BLaER1 treated with 17β-estradiol and CSF1 and Interleukin-3, amounts not matched to agents 10 nM and 100 nM (cell line): ENCODE measurements at regions not wholly inside any gene's neighbourhood (a gene's known extent, or its start where the extent isn't known, plus 50 kb on each side); places are given as distances from the start of the nearest gene placed in this dataset.

ENCODE experiments used
- H3K27ac ChIP-seq, 11 experiments: shearing (Covaris generic); formaldehyde crosslinking; 2 replicates each; pipeline ENCODE4 v1.8.1; 2022
- H3K27me3 ChIP-seq, 11 experiments: shearing (Covaris generic); formaldehyde crosslinking; 2 replicates each; pipeline ENCODE4 v1.8.1; 2022
- H3K36me3 ChIP-seq, 11 experiments: shearing (Covaris generic); formaldehyde crosslinking; 2 replicates each; pipeline ENCODE4 v1.8.1; 2022
- H3K4me1 ChIP-seq, 10 experiments: shearing (Covaris generic); formaldehyde crosslinking; 2 replicates each; pipeline ENCODE4 v1.8.1; 2022
- H3K4me2 ChIP-seq, 11 experiments: shearing (Covaris generic); formaldehyde crosslinking; 2 replicates each; pipeline ENCODE4 v1.8.1; 2022
- H3K4me3 ChIP-seq, 10 experiments: shearing (Covaris generic); formaldehyde crosslinking; 2 replicates each; pipeline ENCODE4 v1.8.1; 2022
- H3K9ac ChIP-seq, 11 experiments: shearing (Covaris generic); formaldehyde crosslinking; 2 replicates each; pipeline ENCODE4 v1.8.1; 2022
- H3K9me3 ChIP-seq, 11 experiments: shearing (Covaris generic); formaldehyde crosslinking; replicated peaks in 1 of 11; 2 replicates each; pipeline ENCODE4 v1.8.1; 2022
- H4K20me1 ChIP-seq, 11 experiments: shearing (Covaris generic); formaldehyde crosslinking; 2 replicates each; pipeline ENCODE4 v1.8.1; 2022
- Cebpa-rat ChIP-seq, 11 experiments: shearing (Covaris generic); IDR thresholded peaks; 2 replicates each; pipeline ENCODE4 v1.8.1; 2022

GRCh38 chr3:104831071-104831470 lies 535.6 kb upstream of the ALCAM start:
- Histone ChIP-seq H4K20me1 (no peaks in the 10 kb centered on the region), H3K36me3 (no peaks in the 10 kb centered on the region), H3K9me3 (no peaks in the 10 kb centered on the region), H3K27ac (no peak overlapping the region), H3K4me3 (no peak overlapping the region), H3K9ac (no peak overlapping the region), H3K27me3 (no peaks in the 10 kb centered on the region), H3K4me2 (no peak overlapping the region), H3K4me1 (no peaks in the 10 kb centered on the region)
- no peak for TF ChIP-seq Cebpa-rat (IDR thresholded peaks at IDR 0.05)

GRCh38 chr3:104832530-104832929 lies 534.2 kb upstream of the ALCAM start:
- no peak for TF ChIP-seq Cebpa-rat (IDR thresholded peaks at IDR 0.05)
- no peak overlapping the region for H3K4me2 ChIP-seq
- H3K27ac ChIP-seq = no peak overlapping the region
- H3K4me1 ChIP-seq = no peaks in the 10 kb centered on the region
- H3K4me3 ChIP-seq = no peak overlapping the region
- no peaks in the 10 kb centered on the region for H4K20me1 ChIP-seq
- no peaks in the 10 kb centered on the region for H3K36me3 ChIP-seq
- no peaks in the 10 kb centered on the region for H3K9me3 ChIP-seq
- no peak overlapping the region for H3K9ac ChIP-seq
- no peaks in the 10 kb centered on the region for H3K27me3 ChIP-seq

- H3K36me3 ChIP-seq = no peaks in the 10 kb centered on the region
- H3K27me3 ChIP-seq = no peaks in the 10 kb centered on the region
- TF ChIP-seq Cebpa-rat (IDR thresholded peaks at IDR 0.05) = no peak
- no peak overlapping the region for H3K4me3 ChIP-seq
- H3K4me1 ChIP-seq = no peaks in the 10 kb centered on the region
- H3K27ac ChIP-seq = no peak overlapping the region
- no peaks in the 10 kb centered on the region for H4K20me1 ChIP-seq
- no peak overlapping the region for H3K4me2 ChIP-seq
- H3K9me3 ChIP-seq = no peaks in the 10 kb centered on the region
- no peak overlapping the region for H3K9ac ChIP-seq
These were observed 531.3 kb upstream of the ALCAM start for GRCh38 chr3:104835376-104835775.

GRCh38 chr3:104846270-104846669 lies 520.4 kb upstream of the ALCAM start:
- Histone ChIP-seq H3K4me2 (no peak overlapping the region), H3K9me3 (peaks cover 10 to 16% (median 14%) of the 10 kb centered on the region in 11 experiments), H3K27me3 (no peaks in the 10 kb centered on the region), H3K9ac (no peak overlapping the region), H3K4me3 (no peak overlapping the region), H4K20me1 (no peaks in the 10 kb centered on the region), H3K27ac (no peak overlapping the region), H3K36me3 (no peaks in the 10 kb centered on the region), H3K4me1 (no peaks in the 10 kb centered on the region)
- no peak for TF ChIP-seq Cebpa-rat (IDR thresholded peaks at IDR 0.05)

GRCh38 chr3:104849070-104849469 lies 517.6 kb upstream of the ALCAM start:
- H3K9me3 ChIP-seq = peaks cover 10 to 16% (median 14%) of the 10 kb centered on the region in 11 experiments
- peak; percentile 62 to 95 (median 81); a peak in 20 of 22 replicates for TF ChIP-seq Cebpa-rat (IDR thresholded peaks at IDR 0.05)
- no peaks in the 10 kb centered on the region for H3K36me3 ChIP-seq
- H3K9ac ChIP-seq = no peak overlapping the region
- no peak overlapping the region for H3K4me2 ChIP-seq
- H3K27ac ChIP-seq = no peak overlapping the region
- no peaks in the 10 kb centered on the region for H4K20me1 ChIP-seq
- no peaks in the 10 kb centered on the region for H3K27me3 ChIP-seq
- no peak overlapping the region for H3K4me3 ChIP-seq
- H3K4me1 ChIP-seq = no peaks in the 10 kb centered on the region

- Histone ChIP-seq H3K9ac (no peak overlapping the region), H3K9me3 (no peaks in the 10 kb centered on the region), H3K36me3 (no peaks in the 10 kb centered on the region), H3K27ac (no peak overlapping the region), H3K4me3 (no peak overlapping the region), H3K4me1 (no peaks in the 10 kb centered on the region), H4K20me1 (no peaks in the 10 kb centered on the region), H3K4me2 (no peak overlapping the region), H3K27me3 (no peaks in the 10 kb centered on the region)
- TF ChIP-seq Cebpa-rat (IDR thresholded peaks at IDR 0.05) = no peak
These were observed 512.2 kb upstream of the ALCAM start for GRCh38 chr3:104854468-104854867.

GRCh38 chr3:104855702-104856101 lies 511.0 kb upstream of the ALCAM start:
- H3K27ac ChIP-seq = no peak overlapping the region
- H3K4me3 ChIP-seq = no peak overlapping the region
- no peaks in the 10 kb centered on the region for H3K4me1 ChIP-seq
- H3K9ac ChIP-seq = no peak overlapping the region
- H3K36me3 ChIP-seq = no peaks in the 10 kb centered on the region
- H4K20me1 ChIP-seq = no peaks in the 10 kb centered on the region
- TF ChIP-seq Cebpa-rat (IDR thresholded peaks at IDR 0.05) = no peak
- no peak overlapping the region for H3K4me2 ChIP-seq
- H3K9me3 ChIP-seq = no peaks in the 10 kb centered on the region
- H3K27me3 ChIP-seq = no peaks in the 10 kb centered on the region

- no peak for TF ChIP-seq Cebpa-rat (IDR thresholded peaks at IDR 0.05)
- Histone ChIP-seq H3K27me3 (no peaks in the 10 kb centered on the region), H3K4me3 (no peak overlapping the region), H3K36me3 (no peaks in the 10 kb centered on the region), H3K9ac (no peak overlapping the region), H4K20me1 (no peaks in the 10 kb centered on the region), H3K27ac (no peak overlapping the region), H3K4me1 (no peaks in the 10 kb centered on the region), H3K4me2 (no peak overlapping the region), H3K9me3 (no peaks in the 10 kb centered on the region)
These were observed 510.0 kb upstream of the ALCAM start for GRCh38 chr3:104856741-104857140.

GRCh38 chr3:104868291-104868690 lies 498.4 kb upstream of the ALCAM start:
- Histone ChIP-seq H3K27ac (no peak overlapping the region), H3K36me3 (no peaks in the 10 kb centered on the region), H3K4me2 (peak overlapping the region in 10 of 11 experiments; percentile 0 to 69 (median 40); a peak in 17 of 22 replicates), H3K9ac (no peak overlapping the region), H3K27me3 (no peaks in the 10 kb centered on the region), H4K20me1 (no peaks in the 10 kb centered on the region), H3K9me3 (no peaks in the 10 kb centered on the region), H3K4me1 (peaks cover 0 to 11% (median 8%) of the 10 kb centered on the region in 10 experiments; a peak in 13 of 20 replicates), H3K4me3 (no peak overlapping the region)
- no peak for TF ChIP-seq Cebpa-rat (IDR thresholded peaks at IDR 0.05)

- Histone ChIP-seq H4K20me1 (no peaks in the 10 kb centered on the region), H3K27ac (no peak overlapping the region), H3K4me3 (no peak overlapping the region), H3K4me1 (peaks cover 0 to 11% (median 8%) of the 10 kb centered on the region in 10 experiments; a peak in 13 of 20 replicates), H3K9me3 (no peaks in the 10 kb centered on the region), H3K4me2 (no peak overlapping the region), H3K9ac (no peak overlapping the region), H3K27me3 (no peaks in the 10 kb centered on the region), H3K36me3 (no peaks in the 10 kb centered on the region)
- TF ChIP-seq Cebpa-rat (IDR thresholded peaks at IDR 0.05) = no peak
These were observed 496.4 kb upstream of the ALCAM start for GRCh38 chr3:104870276-104870675.
